ENCODE measurements at regions not wholly inside any gene's neighbourhood (a gene's known extent, or its start where the extent isn't known, plus 50 kb on each side); places are given as distances from the start of the nearest gene placed in this dataset.

GRCh38 chr20:23165307-23165750, 79.2 kb upstream of the CD93 start:
- FAIRE-seq = no peak
- peak; percentile 80 to 95 for DNase-seq
- WGBS, 3 donors = 16 to 55% (median 47%) methylated on average over 12 of the region's 12 CpGs
- H3K4me1 ChIP-seq (ENCODE audit: control insufficient read depth in 3 of 3, insufficient read depth in 2 of 3, low read depth in 1 of 3, low read length in 2 of 3) = peaks cover 0 to 34% (median 27%) of the 10 kb centered on the region in 3 donors
- H3K27ac ChIP-seq (ENCODE audit: low read depth in 1 of 3, low read length in 2 of 3) = peak overlapping the region in 1 of 3 donors; percentile 33
- no peak overlapping the region for H3K4me3 ChIP-seq (ENCODE audit: low read depth in 1 of 3, low read length in 3 of 3)
- H3K27me3 ChIP-seq (ENCODE audit: control insufficient read depth in 3 of 3, insufficient read depth in 3 of 3, low read length in 3 of 3) = no peaks in the 10 kb centered on the region
- H3K36me3 ChIP-seq (ENCODE audit: control insufficient read depth in 3 of 3, insufficient read depth in 2 of 3, low read depth in 1 of 3, low read length in 3 of 3) = no peaks in the 10 kb centered on the region
- H3K9me3 ChIP-seq (ENCODE audit: control insufficient read depth in 2 of 2, insufficient read depth in 1 of 2, low read depth in 1 of 2, low read length in 1 of 2) = peaks cover 0 to 7% of the 10 kb centered on the region in 2 donors

DNA sequence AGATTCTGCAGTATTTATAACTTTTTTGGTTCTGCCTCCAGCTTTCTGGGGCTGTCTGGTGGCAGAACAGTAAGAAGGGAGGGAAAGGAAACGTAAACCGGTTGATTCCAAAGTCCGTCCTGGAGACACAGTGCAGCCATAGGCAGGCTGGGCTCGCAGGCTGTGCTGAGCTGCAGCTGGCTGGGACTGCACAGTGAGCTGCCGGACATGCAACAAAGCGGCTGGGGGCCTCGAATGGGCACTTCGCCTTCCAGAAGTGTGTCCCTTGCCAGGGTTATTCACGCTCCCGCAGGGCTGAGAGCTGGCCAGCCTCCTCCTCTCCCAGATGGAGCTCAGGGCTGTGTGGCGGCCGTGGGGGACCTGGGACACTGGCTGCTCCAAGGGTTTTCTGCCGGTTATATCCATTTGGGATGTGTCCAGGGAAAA, 78.1 kb upstream of the CD93 start:
- peak; percentile 84 to 92 for DNase-seq
- H3K4me3 ChIP-seq (ENCODE audit: low read depth in 1 of 3, low read length in 3 of 3) = no peak overlapping the region
- H3K27ac ChIP-seq (ENCODE audit: low read depth in 1 of 3, low read length in 2 of 3) = peak overlapping the region; percentile 7 to 48 (median 9)
- H3K4me1 ChIP-seq (ENCODE audit: control insufficient read depth in 3 of 3, insufficient read depth in 2 of 3, low read depth in 1 of 3, low read length in 2 of 3) = peaks cover 0 to 34% (median 31%) of the 10 kb centered on the region in 3 donors
- H3K36me3 ChIP-seq (ENCODE audit: control insufficient read depth in 3 of 3, insufficient read depth in 2 of 3, low read depth in 1 of 3, low read length in 3 of 3) = no peaks in the 10 kb centered on the region
- WGBS, 3 donors = 10 to 41% (median 36%) methylated on average over 12 to 13 of the region's 13 CpGs
- no peak for FAIRE-seq
- H3K27me3 ChIP-seq (ENCODE audit: control insufficient read depth in 3 of 3, insufficient read depth in 3 of 3, low read length in 3 of 3) = no peaks in the 10 kb centered on the region
- peaks cover 0 to 7% of the 10 kb centered on the region in 2 donors for H3K9me3 ChIP-seq (ENCODE audit: control insufficient read depth in 2 of 2, insufficient read depth in 1 of 2, low read depth in 1 of 2, low read length in 1 of 2)

- WGBS, 3 donors = 55 to 80% (median 74%) methylated on average over 6 of the region's 6 CpGs
- no peak for DNase-seq
- Histone ChIP-seq H3K4me3 (ENCODE audit: low read depth in 1 of 3, low read length in 3 of 3) (no peak overlapping the region), H3K4me1 (ENCODE audit: control insufficient read depth in 3 of 3, insufficient read depth in 2 of 3, low read depth in 1 of 3, low read length in 2 of 3) (peaks cover 0 to 34% (median 32%) of the 10 kb centered on the region in 3 donors), H3K27ac (ENCODE audit: low read depth in 1 of 3, low read length in 2 of 3) (no peak overlapping the region), H3K9me3 (ENCODE audit: control insufficient read depth in 2 of 2, insufficient read depth in 1 of 2, low read depth in 1 of 2, low read length in 1 of 2) (peaks cover 0 to 7% of the 10 kb centered on the region in 2 donors), H3K36me3 (ENCODE audit: control insufficient read depth in 3 of 3, insufficient read depth in 2 of 3, low read depth in 1 of 3, low read length in 3 of 3) (no peaks in the 10 kb centered on the region), H3K27me3 (ENCODE audit: control insufficient read depth in 3 of 3, insufficient read depth in 3 of 3, low read length in 3 of 3) (no peaks in the 10 kb centered on the region)
- FAIRE-seq = no peak
Measured at GRCh38 chr20:23163562-23163961, 77.4 kb upstream of the CD93 start.

GRCh38 chr20:23162887-23163286, 76.8 kb upstream of the CD93 start:
- no peak for DNase-seq
- H3K36me3 ChIP-seq (ENCODE audit: control insufficient read depth in 3 of 3, insufficient read depth in 2 of 3, low read depth in 1 of 3, low read length in 3 of 3) = no peaks in the 10 kb centered on the region
- FAIRE-seq = no peak
- peaks cover 0 to 7% of the 10 kb centered on the region in 2 donors for H3K9me3 ChIP-seq (ENCODE audit: control insufficient read depth in 2 of 2, insufficient read depth in 1 of 2, low read depth in 1 of 2, low read length in 1 of 2)
- 64 to 86% (median 74%) methylated on average over 5 of the region's 5 CpGs for WGBS, 3 donors
- no peaks in the 10 kb centered on the region for H3K27me3 ChIP-seq (ENCODE audit: control insufficient read depth in 3 of 3, insufficient read depth in 3 of 3, low read length in 3 of 3)
- peaks cover 0 to 34% (median 34%) of the 10 kb centered on the region in 3 donors for H3K4me1 ChIP-seq (ENCODE audit: control insufficient read depth in 3 of 3, insufficient read depth in 2 of 3, low read depth in 1 of 3, low read length in 2 of 3)
- H3K27ac ChIP-seq (ENCODE audit: low read depth in 1 of 3, low read length in 2 of 3) = peak overlapping the region in 1 of 3 donors; percentile 18
- no peak overlapping the region for H3K4me3 ChIP-seq (ENCODE audit: low read depth in 1 of 3, low read length in 3 of 3)

- Histone ChIP-seq H3K4me3 (ENCODE audit: low read depth in 1 of 3, low read length in 3 of 3) (no peak overlapping the region), H3K4me1 (ENCODE audit: control insufficient read depth in 3 of 3, insufficient read depth in 2 of 3, low read depth in 1 of 3, low read length in 2 of 3) (peaks cover 0 to 34% (median 34%) of the 10 kb centered on the region in 3 donors), H3K27ac (ENCODE audit: low read depth in 1 of 3, low read length in 2 of 3) (peak overlapping the region in 1 of 3 donors; percentile 69), H3K36me3 (ENCODE audit: control insufficient read depth in 3 of 3, insufficient read depth in 2 of 3, low read depth in 1 of 3, low read length in 3 of 3) (no peaks in the 10 kb centered on the region), H3K9me3 (ENCODE audit: control insufficient read depth in 2 of 2, insufficient read depth in 1 of 2, low read depth in 1 of 2, low read length in 1 of 2) (peaks cover 0 to 7% of the 10 kb centered on the region in 2 donors), H3K27me3 (ENCODE audit: control insufficient read depth in 3 of 3, insufficient read depth in 3 of 3, low read length in 3 of 3) (no peaks in the 10 kb centered on the region)
- 31 to 60% (median 52%) methylated on average over 12 of the region's 12 CpGs for WGBS, 3 donors
- DNase-seq (peak; percentile 91 to 99), FAIRE-seq (no peak)
Measured at GRCh38 chr20:23161968-23162696, 76.0 kb upstream of the CD93 start.

- Histone ChIP-seq H3K27me3 (ENCODE audit: control insufficient read depth in 3 of 3, insufficient read depth in 3 of 3, low read length in 3 of 3) (no peaks in the 10 kb centered on the region), H3K36me3 (ENCODE audit: control insufficient read depth in 3 of 3, insufficient read depth in 2 of 3, low read depth in 1 of 3, low read length in 3 of 3) (no peaks in the 10 kb centered on the region), H3K4me3 (ENCODE audit: low read depth in 1 of 3, low read length in 3 of 3) (no peak overlapping the region), H3K9me3 (ENCODE audit: control insufficient read depth in 2 of 2, insufficient read depth in 1 of 2, low read depth in 1 of 2, low read length in 1 of 2) (peaks cover 0 to 7% of the 10 kb centered on the region in 2 donors), H3K4me1 (ENCODE audit: control insufficient read depth in 3 of 3, insufficient read depth in 2 of 3, low read depth in 1 of 3, low read length in 2 of 3) (peaks cover under 1 to 34% (median 34%) of the 10 kb centered on the region in 3 donors), H3K27ac (ENCODE audit: low read depth in 1 of 3, low read length in 2 of 3) (peak overlapping the region in 1 of 3 donors; percentile 69)
- WGBS, 3 donors = 70 to 83% (median 70%) methylated on average over 18 of the region's 18 CpGs
- DNase-seq = no peak
- FAIRE-seq = no peak
Measured at GRCh38 chr20:23161244-23161891, 75.2 kb upstream of the CD93 start.

DNA sequence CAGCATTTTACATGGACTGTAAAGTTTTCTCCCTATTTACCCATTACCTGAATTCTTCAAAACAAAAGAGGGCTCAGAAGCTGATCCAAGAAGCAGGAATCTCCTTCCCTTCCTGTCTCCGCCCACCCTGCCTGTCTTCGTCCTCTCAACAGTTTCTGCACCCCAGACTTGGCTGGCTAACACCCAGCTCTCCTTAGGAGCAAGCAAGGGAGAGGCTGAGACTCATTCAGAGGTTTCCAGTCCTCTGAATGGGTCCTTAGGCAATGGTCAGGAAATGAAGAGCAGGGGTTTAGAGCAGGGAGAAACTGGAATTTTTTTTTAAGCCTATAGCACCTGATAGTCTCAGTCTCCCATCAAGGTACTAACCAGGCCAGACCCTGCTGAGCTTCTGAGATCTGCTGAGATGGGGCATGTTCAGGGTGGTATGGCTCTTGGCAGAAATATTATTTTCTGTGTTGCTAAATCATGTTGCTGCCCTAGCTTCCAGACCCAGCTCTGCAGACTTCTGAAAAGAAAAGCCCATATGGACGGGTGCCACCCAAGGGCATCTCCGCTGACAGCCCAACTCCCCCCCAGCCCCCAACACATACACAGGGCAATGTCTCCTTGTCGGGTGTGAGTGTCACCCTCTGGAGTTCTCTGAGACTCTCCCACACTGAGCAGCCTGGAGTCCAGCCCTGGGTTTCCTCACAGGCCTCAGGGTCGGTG, 74.6 kb upstream of the CD93 start:
- DNase-seq (no peak), FAIRE-seq (no peak)
- H3K27ac ChIP-seq (ENCODE audit: low read depth in 1 of 3, low read length in 2 of 3) = peak overlapping the region in 1 of 3 donors; percentile 26

GRCh38 chr20:23159947-23160318, 73.8 kb upstream of the CD93 start:
- Histone ChIP-seq H3K27me3 (ENCODE audit: control insufficient read depth in 3 of 3, insufficient read depth in 3 of 3, low read length in 3 of 3) (no peaks in the 10 kb centered on the region), H3K4me3 (ENCODE audit: low read depth in 1 of 3, low read length in 3 of 3) (no peak overlapping the region), H3K27ac (ENCODE audit: low read depth in 1 of 3, low read length in 2 of 3) (peak overlapping the region; percentile 9 to 65 (median 24)), H3K36me3 (ENCODE audit: control insufficient read depth in 3 of 3, insufficient read depth in 2 of 3, low read depth in 1 of 3, low read length in 3 of 3) (no peaks in the 10 kb centered on the region), H3K9me3 (ENCODE audit: control insufficient read depth in 2 of 2, insufficient read depth in 1 of 2, low read depth in 1 of 2, low read length in 1 of 2) (peaks cover 0 to 7% of the 10 kb centered on the region in 2 donors), H3K4me1 (ENCODE audit: control insufficient read depth in 3 of 3, insufficient read depth in 2 of 3, low read depth in 1 of 3, low read length in 2 of 3) (peaks cover 5 to 32% (median 22%) of the 10 kb centered on the region in 3 donors)
- FAIRE-seq (no peak), DNase-seq (peak; percentile 47 to 63)
- WGBS, 3 donors = 21 to 50% (median 24%) methylated on average over 4 of the region's 4 CpGs

More for the DNA sequence above, 74.6 kb upstream of the CD93 start:
- H3K4me3 ChIP-seq (ENCODE audit: low read depth in 1 of 3, low read length in 3 of 3) = no peak overlapping the region
- H3K4me1 ChIP-seq (ENCODE audit: control insufficient read depth in 3 of 3, insufficient read depth in 2 of 3, low read depth in 1 of 3, low read length in 2 of 3) = peaks cover 5 to 35% (median 28%) of the 10 kb centered on the region in 3 donors
- H3K27me3 ChIP-seq (ENCODE audit: control insufficient read depth in 3 of 3, insufficient read depth in 3 of 3, low read length in 3 of 3) = no peaks in the 10 kb centered on the region
- H3K36me3 ChIP-seq (ENCODE audit: control insufficient read depth in 3 of 3, insufficient read depth in 2 of 3, low read depth in 1 of 3, low read length in 3 of 3) = no peaks in the 10 kb centered on the region
- 70 to 74% (median 71%) methylated on average over 6 of the region's 6 CpGs for WGBS, 3 donors
- peaks cover 0 to 7% of the 10 kb centered on the region in 2 donors for H3K9me3 ChIP-seq (ENCODE audit: control insufficient read depth in 2 of 2, insufficient read depth in 1 of 2, low read depth in 1 of 2, low read length in 1 of 2)
